ENCODE measurements at regions not wholly inside any gene's neighbourhood (a gene's known extent, or its start where the extent isn't known, plus 50 kb on each side); places are given as distances from the start of the nearest gene placed in this dataset.

- no peaks in the 10 kb centered on the region for H3K27me3 ChIP-seq (ENCODE audit: control insufficient read depth, insufficient read depth, low read length)
- DNase-seq (no peak), FAIRE-seq (no peak)
- H3K27ac ChIP-seq (ENCODE audit: low read depth in 2 of 2, low read length in 2 of 2): no peak overlapping the region
- intact Hi-C loops (cut with DNase I): no loop called here
- no peaks in the 10 kb centered on the region for H3K9me3 ChIP-seq (ENCODE audit: control insufficient read depth in 2 of 3, insufficient read depth in 1 of 3, low read length in 3 of 3)
- no peak overlapping the region for H3K9ac ChIP-seq (ENCODE audit: low read length in 3 of 3)
- H3K4me1 ChIP-seq (ENCODE audit: control insufficient read depth in 2 of 3, insufficient read depth in 2 of 3, low read depth in 1 of 3, low read length in 3 of 3): no peaks in the 10 kb centered on the region
- H3K4me3 ChIP-seq (ENCODE audit: low read length in 3 of 3): no peak overlapping the region
- H3K36me3 ChIP-seq (ENCODE audit: control insufficient read depth in 2 of 3, insufficient read depth in 3 of 3, low read length in 3 of 3): no peaks in the 10 kb centered on the region
- TF ChIP-seq CTCF (IDR thresholded peaks at IDR 0.05; ENCODE audit: borderline replicate concordance, extremely low read depth, insufficient read depth): no peak
Measured at GRCh38 chr6:103396768-103397167, 1463.0 kb downstream of the HACE1 start.

DNA sequence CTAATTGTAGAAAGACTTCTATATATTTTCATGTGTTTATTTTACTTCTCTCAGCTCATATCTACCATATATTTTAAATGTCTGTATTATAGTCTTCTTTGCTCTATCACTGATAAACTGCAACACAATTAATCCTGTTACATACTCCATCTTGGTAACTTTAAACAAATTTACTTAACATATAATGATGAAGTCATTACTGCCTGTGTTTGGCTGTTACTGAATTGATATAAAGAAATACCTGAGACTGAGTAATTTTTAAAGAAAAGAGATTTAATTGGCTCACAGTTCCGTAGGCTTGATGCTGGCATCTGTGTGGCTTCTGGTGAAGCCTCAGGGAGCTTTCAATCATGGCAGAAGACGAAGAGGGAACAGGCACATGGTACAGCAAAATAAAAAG, 1480.4 kb downstream of the HACE1 start:
- H3K4me1 ChIP-seq (ENCODE audit: control insufficient read depth in 2 of 3, insufficient read depth in 2 of 3, low read depth in 1 of 3, low read length in 3 of 3): no peaks in the 10 kb centered on the region
- no peaks in the 10 kb centered on the region for H3K36me3 ChIP-seq (ENCODE audit: control insufficient read depth in 2 of 3, insufficient read depth in 3 of 3, low read length in 3 of 3)
- no peak overlapping the region for H3K4me3 ChIP-seq (ENCODE audit: low read length in 3 of 3)
- H3K27ac ChIP-seq (ENCODE audit: low read depth in 2 of 2, low read length in 2 of 2): no peak overlapping the region
- no peak for FAIRE-seq
- no peaks in the 10 kb centered on the region for H3K9me3 ChIP-seq (ENCODE audit: control insufficient read depth in 2 of 3, insufficient read depth in 1 of 3, low read length in 3 of 3)
- no peaks in the 10 kb centered on the region for H3K27me3 ChIP-seq (ENCODE audit: control insufficient read depth, insufficient read depth, low read length)
- intact Hi-C loops (cut with DNase I): no loop called here
- no peak overlapping the region for H3K9ac ChIP-seq (ENCODE audit: low read length in 3 of 3)
- no peak for DNase-seq
- TF ChIP-seq CTCF (IDR thresholded peaks at IDR 0.05; ENCODE audit: borderline replicate concordance, extremely low read depth, insufficient read depth): no peak

DNA sequence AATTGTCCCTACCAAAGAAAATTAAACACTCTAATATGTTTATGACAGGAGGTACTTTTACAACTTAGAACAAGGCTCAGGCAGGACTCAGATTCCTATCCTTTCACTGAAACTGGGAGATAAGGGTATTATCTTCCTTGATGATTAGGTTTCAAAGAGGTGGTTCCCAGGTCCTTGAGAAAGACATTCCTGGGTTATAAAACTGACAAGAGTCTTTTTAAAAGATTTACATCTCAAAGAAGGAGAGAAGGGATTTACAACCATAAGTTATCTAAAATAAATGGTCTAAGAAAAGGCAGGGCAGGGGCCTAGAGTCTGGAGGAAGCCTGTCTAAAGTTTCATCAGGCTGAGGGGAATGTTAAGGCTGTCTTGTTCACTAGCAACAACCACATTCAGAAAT, 1492.5 kb downstream of the HACE1 start:
- FAIRE-seq: no peak

More for the DNA sequence above, 1492.5 kb downstream of the HACE1 start:
- no peak overlapping the region for H3K4me3 ChIP-seq (ENCODE audit: low read length in 3 of 3)
- peak in 2 of 5 donors; percentile 73 to 75 for DNase-seq
- H3K36me3 ChIP-seq (ENCODE audit: control insufficient read depth in 2 of 3, insufficient read depth in 3 of 3, low read length in 3 of 3): no peaks in the 10 kb centered on the region
- H3K9ac ChIP-seq (ENCODE audit: low read length in 3 of 3): no peak overlapping the region
- no peaks in the 10 kb centered on the region for H3K4me1 ChIP-seq (ENCODE audit: control insufficient read depth in 2 of 3, insufficient read depth in 2 of 3, low read depth in 1 of 3, low read length in 3 of 3)
- no peaks in the 10 kb centered on the region for H3K9me3 ChIP-seq (ENCODE audit: control insufficient read depth in 2 of 3, insufficient read depth in 1 of 3, low read length in 3 of 3)
- no peak overlapping the region for H3K27ac ChIP-seq (ENCODE audit: low read depth in 2 of 2, low read length in 2 of 2)
- TF ChIP-seq CTCF (IDR thresholded peaks at IDR 0.05; ENCODE audit: borderline replicate concordance, extremely low read depth, insufficient read depth): no peak
- no peaks in the 10 kb centered on the region for H3K27me3 ChIP-seq (ENCODE audit: control insufficient read depth, insufficient read depth, low read length)
- intact Hi-C loops (cut with DNase I): no loop called here
